ENCODE measurements at regions not wholly inside any gene's neighbourhood (a gene's known extent, or its start where the extent isn't known, plus 50 kb on each side); places are given as distances from the start of the nearest gene placed in this dataset.

GRCh38 chr3:182019926-182020325 is 308.2 kb downstream of the SOX2 start:
- TF ChIP-seq POLR2A (IDR thresholded peaks at IDR 0.05; ENCODE audit: low read depth, low read length) (no peak), POLR2AphosphoS5 (IDR thresholded peaks at IDR 0.05; ENCODE audit: low read depth, low read length) (no peak), TAF1 (IDR thresholded peaks at IDR 0.05; ENCODE audit: borderline replicate concordance, low read depth, low read length) (no peak)

Measured in GM12892 (cell line).